CD4-positive, alpha-beta T cell treated with Interferon alpha-2 for 1 hour (primary cell): ENCODE measurements at regions not wholly inside any gene's neighbourhood (a gene's known extent, or its start where the extent isn't known, plus 50 kb on each side); places are given as distances from the start of the nearest gene placed in this dataset.

Experiments
- DNase-seq, 2 donors: peaks; one replicate each; pipeline ENCODE4 v3.0.0-alpha.2; 2020 to 2022

- no peak for DNase-seq
Observed at GRCh38 chr13:81722456-81722855, 1381.5 kb upstream of the SPRY2 start.

DNA sequence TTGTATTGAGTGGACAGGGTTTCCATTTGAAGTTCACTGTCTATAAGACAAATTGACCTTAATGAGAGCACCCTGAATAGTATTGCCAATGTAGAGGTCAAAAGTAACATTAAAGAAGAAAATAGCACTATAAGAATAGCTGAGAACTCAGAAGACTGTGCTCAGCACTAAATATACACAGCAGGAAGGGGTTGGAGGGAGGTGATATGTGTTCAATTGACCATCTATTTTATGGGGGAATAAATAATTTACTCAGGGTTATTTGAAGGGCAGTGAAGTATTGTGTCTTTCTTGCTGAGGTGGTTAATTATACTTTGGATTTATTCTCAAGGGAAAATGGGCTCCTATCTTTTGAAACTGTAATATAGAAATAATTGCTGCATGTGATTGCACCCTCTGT lies 1380.5 kb upstream of the SPRY2 start:
- DNase-seq = no peak

- no peak for DNase-seq
Observed at GRCh38 chr13:81714513-81714912, 1373.6 kb upstream of the SPRY2 start.

- DNase-seq = no peak
Observed at GRCh38 chr13:81713201-81713600, 1372.3 kb upstream of the SPRY2 start.

- no peak for DNase-seq
Observed at GRCh38 chr13:81697826-81698225, 1356.9 kb upstream of the SPRY2 start.

DNA sequence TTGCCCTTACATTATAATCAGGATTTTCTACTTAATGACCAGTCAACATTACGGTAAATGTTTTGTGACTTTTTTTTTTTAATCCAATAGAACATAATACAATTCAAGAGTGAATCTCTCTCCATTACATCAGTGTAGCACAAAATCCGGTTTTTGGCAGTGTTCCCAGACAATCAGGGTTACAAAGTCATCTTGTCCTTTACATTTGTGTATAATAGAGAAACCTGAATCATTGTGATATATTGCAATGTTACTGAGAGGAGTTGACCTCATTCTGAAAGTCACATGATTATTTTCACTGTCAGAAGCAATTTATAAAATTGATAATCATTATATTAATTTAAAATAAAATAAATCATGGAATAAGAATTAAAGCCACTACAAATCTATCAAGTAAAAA lies 1346.0 kb upstream of the SPRY2 start:
- DNase-seq = no peak

- DNase-seq = no peak
Observed at GRCh38 chr13:81683521-81683920, 1342.6 kb upstream of the SPRY2 start.

GRCh38 chr13:81682081-81682630 lies 1341.2 kb upstream of the SPRY2 start:
- DNase-seq = no peak

DNA sequence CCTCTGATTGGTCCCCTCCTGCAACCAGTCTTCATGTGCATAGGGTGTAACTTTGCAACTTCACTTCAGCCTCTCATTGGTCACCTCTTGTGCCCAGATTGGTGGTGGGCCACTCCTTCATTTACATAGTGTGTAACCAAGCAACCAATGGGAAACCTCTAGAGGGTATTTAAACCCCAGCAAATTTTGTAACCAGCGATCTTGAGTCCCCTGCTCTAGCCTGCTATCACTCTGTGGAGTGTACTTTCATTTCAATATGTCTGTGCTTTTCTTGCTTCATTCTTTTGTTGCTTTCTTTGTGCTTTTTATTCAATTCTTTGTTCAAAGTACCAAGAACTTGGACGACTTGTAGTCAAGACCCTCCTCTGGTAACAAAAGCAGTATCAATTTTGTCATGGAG lies 1336.9 kb upstream of the SPRY2 start:
- DNase-seq = no peak

DNA sequence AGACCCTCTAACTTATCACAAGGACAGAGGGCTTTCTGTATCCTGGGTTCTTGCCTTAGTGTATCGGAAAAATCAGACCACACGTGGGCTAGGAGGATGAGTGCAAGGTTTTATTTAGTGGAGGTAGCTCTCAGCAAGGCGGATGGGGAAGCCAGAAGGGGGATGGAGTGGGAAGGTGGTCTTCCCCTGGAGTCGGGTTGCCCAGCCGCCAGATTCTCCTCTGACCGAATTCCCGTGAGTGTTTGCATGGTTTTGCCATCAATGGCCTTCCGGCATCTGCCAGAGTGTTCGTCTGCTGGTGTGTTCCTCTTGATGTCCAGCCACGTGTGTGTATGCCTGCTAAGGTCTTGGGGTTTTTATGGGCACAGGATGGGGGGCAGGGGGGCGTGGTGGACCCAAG lies 1335.1 kb upstream of the SPRY2 start:
- DNase-seq = no peak

GRCh38 chr13:81671064-81671463 lies 1330.1 kb upstream of the SPRY2 start:
- DNase-seq = no peak

DNA sequence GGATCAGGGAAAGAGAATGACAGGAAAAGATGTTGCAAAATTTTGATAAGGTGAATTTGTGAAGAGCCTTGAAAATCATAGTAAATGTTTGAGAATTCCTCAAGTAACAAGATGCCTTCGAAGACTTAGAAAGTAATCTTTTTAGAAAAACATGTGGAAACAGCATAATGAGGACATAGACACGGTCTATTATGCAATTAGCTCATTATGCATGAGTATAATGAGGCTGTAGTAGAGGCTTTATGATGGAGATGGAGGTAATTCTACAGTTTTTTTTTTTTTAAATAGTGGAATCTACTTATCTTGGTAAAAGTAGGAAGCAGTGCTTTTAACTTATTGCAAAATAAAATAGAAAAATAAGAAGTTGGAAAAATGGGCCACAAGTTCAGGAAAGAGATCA lies 1329.1 kb upstream of the SPRY2 start:
- DNase-seq = no peak

GRCh38 chr13:81664872-81665271 lies 1323.9 kb upstream of the SPRY2 start:
- no peak for DNase-seq

- no peak for DNase-seq
Observed at GRCh38 chr13:81659984-81660383, 1319.1 kb upstream of the SPRY2 start.

DNA sequence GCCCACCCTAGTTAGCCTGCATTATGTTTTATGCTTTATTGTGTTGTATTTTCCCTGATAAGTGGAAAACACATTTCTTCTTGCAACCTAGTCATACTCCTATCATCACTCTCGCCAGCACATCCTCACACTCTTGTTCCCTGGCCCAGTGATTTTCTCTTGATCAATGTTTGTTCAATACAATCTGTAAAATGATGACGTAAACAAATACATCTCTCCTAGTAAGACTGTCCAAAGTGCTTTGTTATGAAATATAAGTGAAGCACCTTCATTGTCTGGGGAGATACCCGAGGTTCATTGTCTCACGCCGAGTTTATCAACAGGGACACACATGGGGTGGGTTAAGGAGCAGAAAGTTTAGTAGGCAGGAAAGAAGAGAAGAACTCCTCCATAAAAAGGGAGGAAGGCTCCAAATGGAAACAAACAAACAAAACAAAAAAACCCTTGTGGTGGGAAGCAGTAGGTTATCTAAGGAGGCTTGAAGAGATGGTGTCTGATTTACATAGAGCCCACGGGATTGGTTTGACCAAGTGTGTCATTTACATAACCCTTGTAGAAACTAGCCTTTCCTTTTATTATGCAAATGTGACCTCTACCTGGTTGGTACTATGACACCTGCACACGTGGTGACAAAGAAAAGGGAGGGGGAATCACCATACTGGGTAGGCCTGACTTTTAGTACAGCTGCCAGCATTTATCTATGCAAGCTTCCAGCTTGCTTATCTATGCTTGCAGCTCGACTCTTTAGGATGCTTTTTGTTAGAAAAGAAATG lies 1317.9 kb upstream of the SPRY2 start:
- DNase-seq = no peak

GRCh38 chr13:81639984-81640582 lies 1299.2 kb upstream of the SPRY2 start:
- no peak for DNase-seq

GRCh38 chr13:81637457-81637856 lies 1296.5 kb upstream of the SPRY2 start:
- DNase-seq = no peak

DNA sequence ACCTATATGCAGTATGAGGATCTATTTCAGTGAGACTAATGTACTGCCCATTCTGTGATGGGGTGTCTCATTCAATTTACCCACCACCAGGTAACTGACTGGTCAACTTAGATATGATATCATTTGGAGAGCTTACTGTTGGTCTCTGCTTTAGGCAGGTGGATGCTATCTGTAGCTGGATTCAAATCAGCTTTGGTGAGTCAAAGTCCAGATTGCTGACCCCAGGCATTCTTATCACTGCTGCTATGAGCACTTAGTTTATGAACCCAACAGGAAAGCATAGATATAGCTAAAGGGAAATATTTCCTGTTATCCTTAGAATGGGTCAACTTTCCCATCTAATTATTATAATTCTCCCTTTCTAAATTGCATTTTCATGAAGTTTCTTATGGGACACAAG lies 1295.2 kb upstream of the SPRY2 start:
- no peak for DNase-seq

DNA sequence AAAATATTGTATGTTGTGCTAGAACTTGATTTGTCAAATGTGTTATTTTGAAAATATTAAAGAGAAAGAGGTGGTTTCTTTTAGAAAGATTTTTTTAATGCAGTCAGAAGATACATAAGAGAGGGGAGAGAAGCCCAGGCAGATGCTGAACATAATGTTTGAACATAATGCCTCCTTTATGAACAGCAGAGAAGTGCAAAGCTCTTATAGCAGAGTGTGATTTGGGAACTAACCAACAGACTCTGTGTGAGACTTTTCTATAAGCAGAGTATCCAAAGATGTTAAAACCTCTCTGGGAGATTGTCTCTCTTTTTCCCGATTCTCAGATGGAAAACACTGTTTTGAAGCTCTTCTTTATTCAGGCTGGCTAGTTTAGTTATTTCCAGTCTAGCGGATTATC lies 1274.1 kb upstream of the SPRY2 start:
- DNase-seq = no peak

GRCh38 chr13:81610644-81611043 lies 1269.7 kb upstream of the SPRY2 start:
- no peak for DNase-seq

GRCh38 chr13:81609335-81609734 lies 1268.4 kb upstream of the SPRY2 start:
- no peak for DNase-seq

GRCh38 chr13:81606074-81606473 lies 1265.1 kb upstream of the SPRY2 start:
- no peak for DNase-seq

- DNase-seq = no peak
Observed at GRCh38 chr13:81602241-81602640, 1261.3 kb upstream of the SPRY2 start.

GRCh38 chr13:81597101-81597500 lies 1256.2 kb upstream of the SPRY2 start:
- DNase-seq = no peak
